ENCODE measurements at regions not wholly inside any gene's neighbourhood (a gene's known extent, or its start where the extent isn't known, plus 50 kb on each side); places are given as distances from the start of the nearest gene placed in this dataset.

- Histone ChIP-seq H3K4me3 (no peak overlapping the region), H3K4me1 (no peaks in the 10 kb centered on the region), H3K9me3 (no peaks in the 10 kb centered on the region), H3K36me3 (no peaks in the 10 kb centered on the region), H3K27me3 (no peaks in the 10 kb centered on the region), H3K27ac (no peak overlapping the region)
- TF ChIP-seq POLR2A (IDR thresholded peaks at IDR 0.05) (no peak), CTCF (IDR thresholded peaks at IDR 0.05) (no peak)
- peak in 1 of 2 donors; percentile 14 for DNase-seq
- intact Hi-C loops (cut with DNase I; ENCODE audit: low total_unique reads) = no loop called here
These were observed 116.6 kb downstream of the DLL1 start for GRCh38 chr6:170174124-170174770.

GRCh38 chr6:170173335-170173881, 117.5 kb downstream of the DLL1 start:
- no peak overlapping the region for H3K4me3 ChIP-seq
- no peak overlapping the region for H3K27ac ChIP-seq
- peak in 1 of 2 donors; percentile 5 for DNase-seq
- H3K9me3 ChIP-seq = no peaks in the 10 kb centered on the region
- intact Hi-C loops (cut with DNase I; ENCODE audit: low total_unique reads) = no loop called here
- H3K4me1 ChIP-seq = no peaks in the 10 kb centered on the region
- no peaks in the 10 kb centered on the region for H3K36me3 ChIP-seq
- H3K27me3 ChIP-seq = no peaks in the 10 kb centered on the region
- TF ChIP-seq CTCF (IDR thresholded peaks at IDR 0.05) (no peak), POLR2A (IDR thresholded peaks at IDR 0.05) (no peak)

DNA sequence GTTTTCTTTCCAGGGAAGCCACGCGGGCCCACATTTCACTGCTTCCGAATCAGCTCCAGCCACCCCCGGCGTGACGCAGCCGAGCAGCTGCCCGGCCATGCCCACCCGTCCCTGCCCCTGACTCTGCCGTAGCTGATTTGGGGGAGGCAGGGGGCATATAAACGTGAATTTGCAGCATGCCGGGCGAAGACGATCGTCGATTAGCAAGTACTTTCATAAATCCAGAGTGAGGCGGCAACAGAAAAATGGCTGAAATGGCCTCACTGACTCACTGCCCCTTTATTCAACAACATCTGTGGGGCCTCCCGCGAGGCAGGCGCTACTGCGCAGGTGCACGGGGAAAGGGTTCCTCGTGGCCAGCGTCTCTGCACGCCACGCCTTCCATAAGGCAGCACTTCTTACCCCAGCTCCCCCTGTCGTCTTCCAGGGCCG, 118.0 kb downstream of the DLL1 start:
- intact Hi-C loops (cut with DNase I; ENCODE audit: low total_unique reads) = no loop called here
- no peak overlapping the region for H3K4me3 ChIP-seq
- H3K4me1 ChIP-seq = no peaks in the 10 kb centered on the region
- H3K36me3 ChIP-seq = no peaks in the 10 kb centered on the region
- H3K27me3 ChIP-seq = no peaks in the 10 kb centered on the region
- DNase-seq = no peak
- H3K9me3 ChIP-seq = no peaks in the 10 kb centered on the region
- no peak for TF ChIP-seq POLR2A (IDR thresholded peaks at IDR 0.05)
- no peak for TF ChIP-seq CTCF (IDR thresholded peaks at IDR 0.05)
- H3K27ac ChIP-seq = no peak overlapping the region

- no peak for DNase-seq
- Histone ChIP-seq H3K36me3 (no peaks in the 10 kb centered on the region), H3K27me3 (no peaks in the 10 kb centered on the region), H3K9me3 (no peaks in the 10 kb centered on the region), H3K27ac (no peak overlapping the region), H3K4me1 (no peaks in the 10 kb centered on the region), H3K4me3 (no peak overlapping the region)
- intact Hi-C loops (cut with DNase I; ENCODE audit: low total_unique reads) = no loop called here
- TF ChIP-seq POLR2A (IDR thresholded peaks at IDR 0.05) = no peak
- TF ChIP-seq CTCF (IDR thresholded peaks at IDR 0.05) = no peak
These were observed 118.5 kb downstream of the DLL1 start for GRCh38 chr6:170172392-170172791.

GRCh38 chr6:170167657-170168159, 123.2 kb downstream of the DLL1 start:
- intact Hi-C loops (cut with DNase I; ENCODE audit: low total_unique reads) = no loop called here
- TF ChIP-seq CTCF (IDR thresholded peaks at IDR 0.05) (no peak), POLR2A (IDR thresholded peaks at IDR 0.05) (no peak)
- Histone ChIP-seq H3K9me3 (no peaks in the 10 kb centered on the region), H3K4me3 (no peak overlapping the region), H3K27ac (no peak overlapping the region), H3K4me1 (no peaks in the 10 kb centered on the region), H3K36me3 (no peaks in the 10 kb centered on the region), H3K27me3 (no peaks in the 10 kb centered on the region)
- no peak for DNase-seq
